BLaER1 treated with 17β-estradiol and CSF1 and Interleukin-3, amounts not matched to agents 10 nM and 100 nM (cell line): ENCODE measurements at regions not wholly inside any gene's neighbourhood (a gene's known extent, or its start where the extent isn't known, plus 50 kb on each side); places are given as distances from the start of the nearest gene placed in this dataset.

Source experiments
- H3K27ac ChIP-seq, 11 experiments: shearing (Covaris generic); formaldehyde crosslinking; 2 replicates each; pipeline ENCODE4 v1.8.1; 2022
- H3K27me3 ChIP-seq, 11 experiments: shearing (Covaris generic); formaldehyde crosslinking; 2 replicates each; pipeline ENCODE4 v1.8.1; 2022
- H3K36me3 ChIP-seq, 11 experiments: shearing (Covaris generic); formaldehyde crosslinking; 2 replicates each; pipeline ENCODE4 v1.8.1; 2022
- H3K4me1 ChIP-seq, 10 experiments: shearing (Covaris generic); formaldehyde crosslinking; 2 replicates each; pipeline ENCODE4 v1.8.1; 2022
- H3K4me2 ChIP-seq, 11 experiments: shearing (Covaris generic); formaldehyde crosslinking; 2 replicates each; pipeline ENCODE4 v1.8.1; 2022
- H3K4me3 ChIP-seq, 10 experiments: shearing (Covaris generic); formaldehyde crosslinking; 2 replicates each; pipeline ENCODE4 v1.8.1; 2022
- H3K9ac ChIP-seq, 11 experiments: shearing (Covaris generic); formaldehyde crosslinking; 2 replicates each; pipeline ENCODE4 v1.8.1; 2022
- H3K9me3 ChIP-seq, 11 experiments: shearing (Covaris generic); formaldehyde crosslinking; replicated peaks in 1 of 11; 2 replicates each; pipeline ENCODE4 v1.8.1; 2022
- H4K20me1 ChIP-seq, 11 experiments: shearing (Covaris generic); formaldehyde crosslinking; 2 replicates each; pipeline ENCODE4 v1.8.1; 2022
- Cebpa-rat ChIP-seq, 11 experiments: shearing (Covaris generic); IDR thresholded peaks; 2 replicates each; pipeline ENCODE4 v1.8.1; 2022

DNA sequence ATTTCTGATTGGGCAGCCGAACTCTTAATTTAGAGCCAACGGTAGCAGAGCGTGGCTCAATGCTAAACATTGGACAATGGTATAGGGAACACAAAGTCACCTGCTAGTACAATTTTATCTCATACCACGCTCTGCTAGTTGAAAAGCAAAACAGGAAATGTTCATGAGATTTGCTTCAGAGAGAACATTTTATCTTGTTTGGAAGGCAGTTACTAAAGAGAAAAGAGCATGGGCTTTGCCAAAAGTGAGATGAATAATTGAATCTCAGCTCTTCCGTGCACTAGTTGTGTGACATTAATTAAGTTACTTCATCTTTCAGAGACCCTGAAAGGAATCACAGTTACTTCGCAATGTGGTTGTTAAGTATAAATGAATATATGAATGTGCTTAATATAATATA lies 161.5 kb upstream of the FAM13C start:
- no peaks in the 10 kb centered on the region for H3K36me3 ChIP-seq
- no peak overlapping the region for H3K27ac ChIP-seq
- no peaks in the 10 kb centered on the region for H4K20me1 ChIP-seq
- H3K4me3 ChIP-seq, result no peak overlapping the region
- H3K4me2 ChIP-seq, result no peak overlapping the region; a peak in 1 of 22 replicates
- H3K27me3 ChIP-seq, result no peaks in the 10 kb centered on the region
- TF ChIP-seq Cebpa-rat (IDR thresholded peaks at IDR 0.05), result no peak
- no peaks in the 10 kb centered on the region for H3K4me1 ChIP-seq
- H3K9ac ChIP-seq, result no peak overlapping the region
- H3K9me3 ChIP-seq, result no peaks in the 10 kb centered on the region

DNA sequence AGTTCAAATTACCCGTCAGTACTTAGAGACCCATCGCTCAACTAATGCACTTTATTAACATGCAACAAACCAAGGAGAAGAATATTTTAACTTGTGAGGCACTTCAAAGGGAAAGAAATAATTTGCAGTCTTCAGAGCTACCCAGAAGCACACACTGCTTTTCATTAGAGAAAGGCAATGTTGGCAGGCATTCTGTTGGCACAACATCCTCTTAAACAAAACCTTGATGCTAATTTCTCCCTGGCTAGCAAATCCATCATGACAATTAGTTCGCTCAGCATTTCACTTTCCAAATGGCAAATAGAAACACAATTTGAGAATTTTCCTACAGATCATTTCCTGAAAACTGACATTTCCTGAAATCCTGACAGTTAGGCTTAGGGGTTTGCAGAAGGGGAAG lies 155.6 kb upstream of the FAM13C start:
- no peaks in the 10 kb centered on the region for H3K4me1 ChIP-seq
- H3K9me3 ChIP-seq, result no peaks in the 10 kb centered on the region
- TF ChIP-seq Cebpa-rat (IDR thresholded peaks at IDR 0.05), result no peak
- no peaks in the 10 kb centered on the region for H3K27me3 ChIP-seq
- no peak overlapping the region for H3K9ac ChIP-seq
- no peaks in the 10 kb centered on the region for H4K20me1 ChIP-seq
- no peak overlapping the region for H3K27ac ChIP-seq
- no peaks in the 10 kb centered on the region for H3K36me3 ChIP-seq
- H3K4me3 ChIP-seq, result no peak overlapping the region
- H3K4me2 ChIP-seq, result no peak overlapping the region

DNA sequence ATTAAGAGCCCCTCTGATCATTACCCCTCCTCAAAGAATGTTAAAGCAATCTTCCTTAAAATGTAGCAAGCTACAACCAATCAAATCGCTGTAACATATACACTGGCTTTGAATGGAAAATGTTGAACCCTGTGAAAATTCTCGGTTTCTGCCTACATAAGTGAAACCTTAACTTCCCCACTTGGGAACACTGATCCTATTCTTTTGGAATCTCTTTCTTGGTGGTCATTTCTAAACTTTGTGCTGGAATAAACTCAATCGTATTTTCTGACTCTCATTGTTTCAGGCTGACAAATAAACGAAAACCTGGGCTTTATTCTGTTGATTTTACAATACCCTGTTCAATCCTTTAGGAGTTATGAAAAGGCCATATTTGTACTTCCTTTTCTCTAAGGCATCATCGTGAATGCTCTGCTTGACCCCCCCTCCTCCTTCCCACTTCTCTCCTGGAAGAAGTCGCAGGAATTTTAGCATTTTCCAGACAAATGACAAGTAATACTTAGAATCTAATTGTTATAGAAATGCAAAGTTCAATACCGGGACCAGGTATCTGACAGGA lies 155.1 kb upstream of the FAM13C start:
- H3K9me3 ChIP-seq, result no peaks in the 10 kb centered on the region
- no peaks in the 10 kb centered on the region for H4K20me1 ChIP-seq
- H3K27me3 ChIP-seq, result no peaks in the 10 kb centered on the region
- H3K4me1 ChIP-seq, result no peaks in the 10 kb centered on the region
- no peak overlapping the region for H3K4me3 ChIP-seq
- no peak overlapping the region for H3K4me2 ChIP-seq
- H3K36me3 ChIP-seq, result no peaks in the 10 kb centered on the region
- no peak overlapping the region for H3K9ac ChIP-seq
- H3K27ac ChIP-seq, result no peak overlapping the region
- no peak for TF ChIP-seq Cebpa-rat (IDR thresholded peaks at IDR 0.05)

DNA sequence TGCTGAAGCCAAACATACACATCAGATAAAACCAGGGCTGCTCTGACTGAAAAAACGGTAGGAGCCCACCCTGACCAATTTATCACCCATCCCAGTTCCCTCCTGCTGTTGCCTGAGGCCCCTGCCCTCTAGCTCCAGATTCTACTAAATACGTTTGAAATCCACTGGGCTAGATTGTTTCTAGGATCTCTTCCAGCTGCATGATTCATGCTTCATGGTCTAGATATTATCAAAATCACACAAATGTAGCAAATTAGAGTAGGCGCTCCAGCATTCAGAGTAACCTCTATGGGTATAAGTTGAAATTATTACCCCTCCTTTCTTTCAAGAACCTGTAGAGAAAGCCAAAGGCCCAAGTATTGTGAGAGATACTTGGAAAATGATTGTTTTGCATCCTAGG lies 151.2 kb upstream of the FAM13C start:
- H3K27ac ChIP-seq, result no peak overlapping the region
- H3K9ac ChIP-seq, result no peak overlapping the region
- no peaks in the 10 kb centered on the region for H4K20me1 ChIP-seq
- 0 out of 22 replicates have a peak, but pooled peaks cover 0 to 6% (median 0%) of the 10 kb centered on the region in 11 experiments for H3K9me3 ChIP-seq
- no peak for TF ChIP-seq Cebpa-rat (IDR thresholded peaks at IDR 0.05)
- H3K36me3 ChIP-seq, result no peaks in the 10 kb centered on the region
- no peaks in the 10 kb centered on the region for H3K27me3 ChIP-seq
- H3K4me1 ChIP-seq, result no peaks in the 10 kb centered on the region
- no peak overlapping the region for H3K4me3 ChIP-seq
- no peak overlapping the region for H3K4me2 ChIP-seq

DNA sequence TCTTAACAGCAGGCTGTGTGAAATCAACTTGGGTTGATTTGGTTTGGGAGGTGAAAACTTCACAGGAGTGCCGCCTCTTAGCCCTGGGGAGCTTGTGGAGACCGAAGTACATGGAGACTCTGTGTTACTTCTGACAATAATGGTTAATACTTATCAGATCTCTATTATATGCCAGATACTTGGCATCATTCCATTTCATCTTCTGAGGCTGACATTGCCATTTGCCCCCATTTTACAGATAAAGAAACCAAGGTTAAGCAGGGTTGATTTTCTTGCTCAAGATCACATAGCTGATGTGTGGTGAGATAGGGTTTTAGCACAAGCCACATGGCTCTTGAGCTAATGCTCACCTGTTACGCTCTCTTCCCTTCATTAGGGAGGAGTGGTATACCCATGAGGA lies 150.6 kb upstream of the FAM13C start:
- TF ChIP-seq Cebpa-rat (IDR thresholded peaks at IDR 0.05), result no peak
- Histone ChIP-seq H4K20me1 (no peaks in the 10 kb centered on the region), H3K9me3 (0 out of 22 replicates have a peak, but pooled peaks cover 0 to 6% (median 0%) of the 10 kb centered on the region in 11 experiments), H3K9ac (no peak overlapping the region), H3K27me3 (no peaks in the 10 kb centered on the region), H3K36me3 (no peaks in the 10 kb centered on the region), H3K27ac (no peak overlapping the region), H3K4me2 (no peak overlapping the region), H3K4me3 (no peak overlapping the region), H3K4me1 (no peaks in the 10 kb centered on the region)

DNA sequence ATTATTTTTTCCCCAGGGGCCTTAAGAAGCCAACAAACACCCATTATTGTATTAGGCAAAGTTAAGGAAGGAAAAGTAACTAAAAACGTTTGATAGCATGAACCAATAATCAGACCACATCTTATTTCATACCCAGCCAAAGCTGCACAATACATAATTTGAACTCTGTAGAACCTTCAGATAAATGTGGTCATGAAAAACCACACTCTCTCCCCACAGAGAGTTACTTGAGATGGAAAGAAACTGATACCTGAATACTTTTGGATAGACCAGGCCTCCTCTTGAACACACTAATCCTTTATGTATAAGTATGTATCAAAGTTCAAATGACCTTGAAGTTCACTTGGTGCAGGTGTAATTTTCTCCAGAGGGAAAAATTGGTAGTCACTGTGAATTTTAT lies 146.6 kb upstream of the FAM13C start:
- Histone ChIP-seq H3K4me2 (no peak overlapping the region), H3K9me3 (0 out of 22 replicates have a peak, but pooled peaks cover 0 to 6% (median 0%) of the 10 kb centered on the region in 11 experiments), H3K27me3 (no peaks in the 10 kb centered on the region), H3K4me3 (no peak overlapping the region), H4K20me1 (no peaks in the 10 kb centered on the region), H3K4me1 (no peaks in the 10 kb centered on the region), H3K27ac (no peak overlapping the region), H3K9ac (no peak overlapping the region), H3K36me3 (no peaks in the 10 kb centered on the region)
- no peak for TF ChIP-seq Cebpa-rat (IDR thresholded peaks at IDR 0.05)

DNA sequence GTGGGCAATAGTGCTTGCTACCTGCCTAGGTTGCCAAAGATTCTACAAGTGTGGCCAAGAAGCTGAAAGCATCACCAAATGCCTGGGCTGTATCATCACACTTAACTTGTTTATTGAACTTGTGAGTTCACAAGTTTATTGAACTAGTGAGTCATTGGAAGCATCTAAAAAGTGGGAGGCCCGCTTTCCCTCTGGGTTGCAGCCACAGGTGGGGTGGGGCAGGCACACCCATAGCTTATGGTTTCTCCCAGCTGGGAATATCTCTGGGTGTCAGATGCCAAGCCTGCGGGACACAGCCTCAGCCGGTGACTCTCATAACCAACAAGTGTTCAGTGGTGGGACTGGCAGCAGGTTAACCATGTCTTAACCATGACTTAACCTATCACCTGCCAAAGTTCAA lies 145.9 kb upstream of the FAM13C start:
- TF ChIP-seq Cebpa-rat (IDR thresholded peaks at IDR 0.05), result no peak
- no peak overlapping the region for H3K4me3 ChIP-seq
- 0 out of 22 replicates have a peak, but pooled peaks cover 0 to 6% (median 0%) of the 10 kb centered on the region in 11 experiments for H3K9me3 ChIP-seq
- H3K27me3 ChIP-seq, result no peaks in the 10 kb centered on the region
- H3K9ac ChIP-seq, result no peak overlapping the region
- H4K20me1 ChIP-seq, result no peaks in the 10 kb centered on the region
- H3K36me3 ChIP-seq, result no peaks in the 10 kb centered on the region
- no peak overlapping the region for H3K27ac ChIP-seq
- no peak overlapping the region for H3K4me2 ChIP-seq
- H3K4me1 ChIP-seq, result no peaks in the 10 kb centered on the region

DNA sequence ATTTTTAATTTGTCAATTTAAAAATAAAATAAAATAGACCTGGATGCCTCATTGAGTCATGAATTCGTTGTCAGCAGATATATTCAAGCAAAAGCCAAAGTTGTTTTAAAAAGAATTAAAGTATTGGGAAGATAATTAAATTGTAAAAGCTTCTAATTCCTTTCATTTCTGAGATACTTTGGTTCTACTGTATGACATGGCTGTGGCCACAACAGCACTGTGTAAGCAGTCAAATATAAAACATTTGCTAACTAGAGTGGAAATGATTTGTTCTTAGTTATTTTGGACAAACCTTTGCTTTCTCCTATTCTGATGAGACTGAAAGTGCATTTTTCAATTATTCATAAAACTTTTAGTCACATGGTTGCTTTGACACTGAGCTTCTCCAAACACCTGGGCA lies 143.6 kb upstream of the FAM13C start:
- Histone ChIP-seq H4K20me1 (no peaks in the 10 kb centered on the region), H3K36me3 (no peaks in the 10 kb centered on the region)

DNA sequence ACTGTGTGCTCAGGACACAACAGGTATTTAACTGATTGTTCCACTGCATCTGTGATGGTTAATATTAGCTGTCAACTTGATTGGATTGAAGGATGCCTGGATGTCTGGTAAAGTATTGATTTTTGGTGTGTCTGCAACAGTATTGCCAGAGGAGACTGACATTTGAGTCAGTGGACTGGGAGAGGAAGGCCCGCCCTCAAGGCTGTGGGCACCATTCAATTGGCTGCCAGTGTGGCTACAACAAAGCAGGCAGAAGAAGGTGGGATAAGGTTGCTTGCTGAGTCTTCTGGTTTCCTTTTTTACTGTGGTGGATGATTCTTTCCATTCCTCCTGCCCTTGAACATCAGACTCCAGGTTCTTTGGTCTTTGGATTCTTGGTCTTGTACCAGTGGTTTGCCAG lies 137.1 kb upstream of the FAM13C start:
- no peaks in the 10 kb centered on the region for H3K36me3 ChIP-seq
- H3K4me2 ChIP-seq, result no peak overlapping the region
- no peak overlapping the region for H3K9ac ChIP-seq
- H3K27ac ChIP-seq, result no peak overlapping the region
- no peaks in the 10 kb centered on the region for H3K27me3 ChIP-seq
- no peak overlapping the region for H3K4me3 ChIP-seq
- no peaks in the 10 kb centered on the region for H3K4me1 ChIP-seq
- H3K9me3 ChIP-seq, result peaks cover 22 to 29% (median 25%) of the 10 kb centered on the region in 11 experiments
- no peaks in the 10 kb centered on the region for H4K20me1 ChIP-seq
- no peak for TF ChIP-seq Cebpa-rat (IDR thresholded peaks at IDR 0.05)

More for the DNA sequence above, 143.6 kb upstream of the FAM13C start:
- no peak overlapping the region for H3K27ac ChIP-seq
- no peak for TF ChIP-seq Cebpa-rat (IDR thresholded peaks at IDR 0.05)
- H3K4me1 ChIP-seq, result no peaks in the 10 kb centered on the region
- no peak overlapping the region for H3K4me3 ChIP-seq
- H3K4me2 ChIP-seq, result no peak overlapping the region
- no peaks in the 10 kb centered on the region for H3K27me3 ChIP-seq
- no peak overlapping the region for H3K9ac ChIP-seq
- 0 out of 22 replicates have a peak, but pooled peaks cover 0 to 6% (median 0%) of the 10 kb centered on the region in 11 experiments for H3K9me3 ChIP-seq

DNA sequence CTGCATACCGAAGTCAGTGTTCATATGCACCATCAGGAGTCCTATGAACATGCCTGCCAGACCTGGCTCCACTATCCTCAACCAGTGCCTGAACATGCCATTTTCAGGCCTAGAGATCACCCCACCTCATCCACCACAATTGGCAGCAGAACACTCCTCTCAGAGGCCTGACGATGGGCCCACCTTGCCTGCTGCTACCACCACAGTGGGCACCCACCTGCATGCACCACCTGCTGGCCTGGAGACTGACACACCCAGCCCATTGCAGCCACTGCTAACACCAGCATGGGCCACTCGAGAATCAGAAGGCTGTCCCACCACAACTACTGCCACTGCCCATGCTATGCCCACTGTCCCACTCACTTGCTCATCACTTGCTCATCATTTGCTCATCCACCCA lies 130.7 kb upstream of the FAM13C start:
- Histone ChIP-seq H3K4me3 (no peak overlapping the region), H3K9ac (no peak overlapping the region), H3K4me1 (no peaks in the 10 kb centered on the region), H3K27me3 (no peaks in the 10 kb centered on the region), H3K9me3 (peaks cover 22 to 31% (median 25%) of the 10 kb centered on the region in 11 experiments), H3K36me3 (no peaks in the 10 kb centered on the region), H3K27ac (no peak overlapping the region), H4K20me1 (no peaks in the 10 kb centered on the region), H3K4me2 (no peak overlapping the region)
- no peak for TF ChIP-seq Cebpa-rat (IDR thresholded peaks at IDR 0.05)
